ENCODE measurements at regions not wholly inside any gene's neighbourhood (a gene's known extent, or its start where the extent isn't known, plus 50 kb on each side); places are given as distances from the start of the nearest gene placed in this dataset.
"Not testable (repeated sequence)": the region's sequence is repeated elsewhere in the genome, so short reads cannot be mapped to it uniquely, and the experiment has no call there.

DNA sequence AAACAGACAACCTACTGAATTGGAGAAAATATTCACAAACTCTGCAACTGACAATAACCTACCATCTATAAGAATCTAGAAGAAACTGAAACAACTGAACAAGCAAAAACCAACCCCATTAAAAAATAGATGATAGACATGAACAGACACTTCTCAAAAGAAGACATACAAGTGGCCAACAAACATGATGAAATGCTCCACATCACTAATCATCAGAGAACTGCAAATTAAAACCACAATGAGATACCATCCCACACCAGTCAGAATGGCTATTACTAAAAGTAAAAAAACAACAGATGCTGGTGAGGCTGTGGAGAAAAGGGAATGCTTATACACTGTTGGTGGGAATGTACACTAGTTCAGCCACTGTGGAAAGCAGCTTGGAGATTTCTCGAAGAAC, 84.3 kb upstream of the CEP126 start:
- H4K20me1 ChIP-seq (replicated peaks in 1 of 2; ENCODE audit: control insufficient read depth in 1 of 2, insufficient read depth in 2 of 2, low read length in 2 of 2); H2BK12ac ChIP-seq (ENCODE audit: low read depth, low read length); H3K27me3 ChIP-seq (replicated peaks in 1 of 4; ENCODE audit: control insufficient read depth in 3 of 4, extremely low read depth in 1 of 4, insufficient read depth in 3 of 4, low read length in 3 of 4); H3K18ac ChIP-seq (ENCODE audit: extremely low read depth, low read length); H3K36me3 ChIP-seq (ENCODE audit: control insufficient read depth in 2 of 4, insufficient read depth in 4 of 4, low read length in 3 of 4); H2BK20ac ChIP-seq (ENCODE audit: low read length); H2BK15ac ChIP-seq (ENCODE audit: low read length); H4K91ac ChIP-seq (replicated peaks; ENCODE audit: insufficient read length, low read length); H3K4me2 ChIP-seq (ENCODE audit: insufficient read depth in 1 of 2, low read depth in 2 of 2, low read length in 2 of 2); H3K4me3 ChIP-seq (ENCODE audit: extremely low read depth in 1 of 4, insufficient read depth in 2 of 4, low read depth in 3 of 4, low read length in 4 of 4); H2AFZ ChIP-seq (ENCODE audit: low read length); H3K23ac ChIP-seq (ENCODE audit: insufficient read length); H3K14ac ChIP-seq (ENCODE audit: insufficient read length); H2BK5ac ChIP-seq (ENCODE audit: low read depth, low read length); DNase-seq (ENCODE audit: low read depth in 1 of 2, low spot score in 2 of 2); H3K79me2 ChIP-seq (ENCODE audit: control insufficient read depth in 1 of 2, insufficient read depth in 2 of 2, low read length in 2 of 2); H3K4me1 ChIP-seq (replicated peaks in 1 of 4; ENCODE audit: control insufficient read depth in 3 of 4, insufficient read depth in 4 of 4, low read length in 3 of 4); H4K8ac ChIP-seq (ENCODE audit: extremely low read depth, insufficient read depth, low read length); H3K23me2 ChIP-seq (ENCODE audit: low read depth, low read length); H3K9me3 ChIP-seq (ENCODE audit: insufficient read depth in 2 of 2, low read depth in 1 of 2, low read length in 1 of 2); H3K4ac ChIP-seq (replicated peaks; ENCODE audit: insufficient read length, low read depth, low read length); H3K9ac ChIP-seq (replicated peaks in 1 of 4; ENCODE audit: extremely low read depth in 1 of 4, low read depth in 3 of 4, low read length in 3 of 4); H4K5ac ChIP-seq (ENCODE audit: insufficient read length, low read depth, low read length); FAIRE-seq; H3K56ac ChIP-seq (replicated peaks; ENCODE audit: insufficient read length, low read depth, low read length); H3K27ac ChIP-seq (ENCODE audit: low read depth, low read length); H2AK5ac ChIP-seq (ENCODE audit: low read depth, low read length); H3K79me1 ChIP-seq (ENCODE audit: low read depth, low read length); H2BK120ac ChIP-seq (replicated peaks; ENCODE audit: low read depth, low read length); POLR2A ChIA-PET (ENCODE audit: partially characterized antibody): not testable (repeated sequence)
- CTCF ChIA-PET (ENCODE audit: partially characterized antibody), result interaction anchor here (2.2 kb wide), 1 partner anchor 30 kb away, joined by 7 read pairs; no protein-coding TSS in a partner anchor
- 100% methylated on average over 1 of the region's 1 CpG; no CpG with 5 or more reads in 1 of the 2 experiments for WGBS, 2 experiments (ENCODE audit: extremely low coverage in 1 of 2, insufficient coverage in 1 of 2, insufficient read length in 1 of 2, insufficient replicate concordance in 2 of 2, low coverage in 1 of 2, low lambda C conversion rate in 2 of 2, missing lambda C conversion rate in 1 of 2)
